ENCODE measurements at regions not wholly inside any gene's neighbourhood (a gene's known extent, or its start where the extent isn't known, plus 50 kb on each side); places are given as distances from the start of the nearest gene placed in this dataset.
"Not testable (repeated sequence)": the region's sequence is repeated elsewhere in the genome, so short reads cannot be mapped to it uniquely, and the experiment has no call there.

DNA sequence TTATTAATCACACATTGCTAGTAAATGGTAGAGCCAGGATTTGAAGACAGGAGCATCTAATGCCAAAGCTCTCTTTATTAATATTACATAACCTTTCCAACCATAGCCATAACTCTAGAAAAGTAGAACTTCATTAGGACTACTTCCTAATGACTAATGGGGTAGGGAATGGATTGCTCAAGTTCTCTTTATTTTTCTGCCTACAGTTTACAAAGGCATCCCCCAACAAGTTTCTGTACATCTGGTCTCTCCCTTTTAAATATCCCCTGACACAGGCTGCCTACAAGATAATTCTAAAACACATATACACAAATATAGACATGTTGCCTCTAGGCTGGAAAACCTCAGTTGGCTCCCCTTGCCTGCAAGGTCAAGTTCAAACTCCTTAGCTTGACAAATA lies 534.9 kb downstream of the SOX6 start:
- DNase-seq: no peak

- no peak for DNase-seq
Measured at GRCh38 chr11:15824060-15824459, 532.3 kb downstream of the SOX6 start.

DNA sequence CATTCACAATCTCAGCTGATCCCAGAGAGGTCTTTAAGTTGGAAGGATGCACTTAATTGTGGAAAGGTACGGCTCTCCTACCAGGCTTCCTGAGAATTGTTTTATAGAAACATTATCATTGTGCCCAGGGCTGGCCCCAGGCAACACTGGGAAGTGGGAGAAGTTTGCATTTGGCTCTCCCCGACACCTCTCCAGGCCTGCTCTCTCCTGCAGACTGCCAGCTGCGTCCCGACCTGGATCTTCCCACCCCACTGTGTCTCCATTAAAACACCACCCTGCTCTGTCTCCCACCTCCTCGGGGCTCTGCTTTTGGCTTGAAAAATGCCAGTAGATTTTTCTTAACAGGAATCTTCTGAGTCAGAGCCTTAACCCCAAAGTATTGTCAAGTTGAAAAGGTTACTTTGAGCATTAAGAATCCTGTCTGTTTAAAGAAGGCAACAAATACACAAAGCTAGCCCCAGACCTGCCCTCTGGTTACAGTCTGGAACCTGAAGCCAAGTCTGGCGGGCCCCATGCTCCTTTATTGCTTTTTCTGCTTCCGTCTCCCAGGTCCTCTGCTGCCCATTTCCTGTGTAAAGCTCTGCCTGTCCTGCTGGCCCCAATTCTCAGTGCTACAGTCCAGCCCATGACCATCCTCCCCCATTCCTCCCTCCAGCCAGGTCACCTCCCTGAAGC lies 530.2 kb downstream of the SOX6 start:
- no peak for DNase-seq

- no peak for DNase-seq
Measured at GRCh38 chr11:15826826-15827225, 529.5 kb downstream of the SOX6 start.

DNA sequence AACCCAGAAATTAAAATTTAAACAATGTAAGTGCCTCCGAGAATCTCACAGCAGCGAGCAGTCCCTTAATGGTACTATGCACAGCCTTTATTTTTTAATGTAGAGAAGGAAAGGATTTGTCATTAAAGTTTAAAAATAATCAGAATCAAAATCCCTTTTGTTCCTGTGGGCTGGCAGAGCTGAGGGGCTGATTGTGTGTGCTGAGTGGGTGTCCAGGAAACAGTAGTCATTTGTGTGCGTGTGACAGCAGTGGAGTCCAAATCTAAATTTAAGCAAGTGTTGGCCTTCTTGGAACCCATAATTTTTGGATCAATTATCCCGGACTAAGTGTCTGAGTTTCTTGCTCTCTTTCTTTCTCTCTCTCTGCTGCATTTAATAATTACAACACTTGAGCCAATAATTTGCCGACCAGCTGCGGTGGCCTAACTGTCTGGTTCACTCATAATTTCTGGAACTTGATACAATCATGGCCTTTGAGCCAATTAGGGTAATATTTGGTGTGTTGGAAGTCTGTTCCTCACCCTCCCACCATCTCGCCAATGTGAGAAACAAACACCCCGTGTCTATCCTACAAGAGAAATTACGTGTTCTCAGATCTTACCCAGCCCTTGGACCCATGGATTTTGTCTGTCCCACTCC lies 528.0 kb downstream of the SOX6 start:
- no peak for DNase-seq

- DNase-seq: no peak
Measured at GRCh38 chr11:15829312-15829711, 527.0 kb downstream of the SOX6 start.

DNA sequence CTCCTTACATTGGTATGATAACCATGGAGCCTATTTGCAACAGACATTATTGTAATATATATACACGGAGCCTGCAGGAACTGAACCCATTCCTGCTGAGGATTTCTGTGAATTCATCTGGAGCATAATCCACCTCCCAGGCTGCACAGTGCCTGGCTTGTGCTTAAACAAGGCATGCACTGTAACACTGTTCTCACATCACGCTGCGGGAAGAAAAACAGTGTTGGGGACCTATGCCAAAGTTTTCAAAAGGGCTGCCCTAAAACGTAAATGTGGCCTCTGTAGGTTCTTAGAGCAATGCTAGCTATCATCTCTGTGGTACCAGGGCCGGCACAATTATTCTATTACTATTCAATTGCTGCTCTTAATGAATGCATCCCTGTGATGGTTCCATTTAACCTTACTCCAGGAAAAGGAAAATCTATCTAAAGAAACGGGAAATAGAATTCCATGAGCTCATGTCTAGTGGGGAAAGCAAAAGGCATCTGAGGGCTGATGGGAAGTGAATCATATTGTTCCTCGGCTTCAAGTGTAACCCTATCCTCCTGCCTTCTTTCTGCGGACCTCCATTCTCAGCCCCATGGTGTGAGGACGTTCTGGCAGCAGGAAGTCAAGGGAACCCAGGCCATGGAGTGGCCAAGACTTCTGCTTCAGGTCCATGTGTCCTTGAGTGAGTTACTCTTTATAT lies 525.5 kb downstream of the SOX6 start:
- no peak for DNase-seq

DNA sequence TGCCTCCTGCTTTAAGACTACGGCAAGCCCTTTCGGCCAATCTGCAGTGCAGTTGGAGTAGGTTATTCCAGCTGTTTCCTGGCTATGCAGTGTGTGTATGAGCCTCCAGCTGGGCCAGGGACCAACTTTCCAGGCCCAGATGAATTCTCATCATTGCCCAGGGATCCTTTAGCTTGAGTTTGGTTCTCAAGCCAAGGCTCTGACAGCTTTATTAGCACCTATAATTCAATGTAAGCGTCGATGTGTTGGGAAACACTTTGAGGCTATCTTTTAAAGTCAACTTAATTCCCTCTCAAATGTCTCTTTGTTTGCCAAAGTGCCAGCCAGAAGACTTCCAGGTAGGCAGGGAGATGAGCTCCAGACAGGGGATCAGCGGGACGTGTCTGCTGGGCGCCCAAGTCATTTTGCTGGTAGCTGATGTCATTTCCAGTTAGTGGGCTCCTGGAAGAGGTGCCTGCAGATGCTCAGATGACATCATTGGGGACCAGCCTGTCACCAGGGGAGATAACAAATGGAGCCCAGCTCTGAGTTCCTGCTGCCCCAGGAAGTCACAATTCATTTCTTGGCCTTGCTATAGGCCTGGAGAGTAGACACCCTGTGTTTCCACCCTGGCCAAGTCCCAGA lies 520.4 kb downstream of the SOX6 start:
- DNase-seq: no peak

DNA sequence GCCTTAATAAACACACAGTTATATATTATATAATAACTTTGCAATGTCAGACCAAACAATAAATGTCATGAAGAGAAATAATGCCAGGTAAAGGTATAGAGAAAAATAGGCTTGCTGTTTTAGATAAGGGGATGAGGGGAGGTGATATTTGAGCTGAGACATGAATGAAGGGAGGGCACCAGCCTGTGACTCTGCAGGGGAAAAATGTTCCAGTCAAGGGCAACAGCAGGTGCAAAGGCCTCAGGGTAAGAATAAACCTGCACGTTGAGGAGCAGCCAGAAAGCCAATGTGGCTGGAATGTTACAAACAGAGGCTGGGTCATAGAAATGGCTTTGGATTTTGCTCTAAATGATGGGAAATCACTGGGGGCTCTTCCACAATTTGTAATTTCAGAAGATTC lies 519.6 kb downstream of the SOX6 start:
- no peak for DNase-seq

GRCh38 chr11:15837901-15838489 lies 518.4 kb downstream of the SOX6 start:
- no peak for DNase-seq

DNA sequence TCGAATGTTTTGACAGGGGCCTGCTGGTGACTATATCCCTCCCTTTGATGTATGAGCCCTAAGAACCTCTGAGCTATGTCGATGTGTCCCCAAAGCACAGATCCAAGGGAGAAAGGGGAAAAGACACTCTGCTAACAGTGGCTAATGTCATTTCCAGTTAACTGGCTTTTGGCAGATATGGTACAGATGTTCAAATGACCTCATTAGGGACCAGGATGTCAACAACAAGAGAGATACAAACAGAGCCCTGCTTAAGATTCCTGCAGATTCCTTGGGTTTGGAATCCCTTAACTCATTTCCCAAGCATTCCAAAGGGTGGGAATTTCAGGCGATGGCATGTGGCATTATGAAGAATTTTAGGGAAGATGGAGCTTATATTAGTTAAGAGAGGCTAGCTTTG lies 517.3 kb downstream of the SOX6 start:
- DNase-seq: no peak

GRCh38 chr11:15840966-15841365 lies 515.4 kb downstream of the SOX6 start:
- DNase-seq: no peak

DNA sequence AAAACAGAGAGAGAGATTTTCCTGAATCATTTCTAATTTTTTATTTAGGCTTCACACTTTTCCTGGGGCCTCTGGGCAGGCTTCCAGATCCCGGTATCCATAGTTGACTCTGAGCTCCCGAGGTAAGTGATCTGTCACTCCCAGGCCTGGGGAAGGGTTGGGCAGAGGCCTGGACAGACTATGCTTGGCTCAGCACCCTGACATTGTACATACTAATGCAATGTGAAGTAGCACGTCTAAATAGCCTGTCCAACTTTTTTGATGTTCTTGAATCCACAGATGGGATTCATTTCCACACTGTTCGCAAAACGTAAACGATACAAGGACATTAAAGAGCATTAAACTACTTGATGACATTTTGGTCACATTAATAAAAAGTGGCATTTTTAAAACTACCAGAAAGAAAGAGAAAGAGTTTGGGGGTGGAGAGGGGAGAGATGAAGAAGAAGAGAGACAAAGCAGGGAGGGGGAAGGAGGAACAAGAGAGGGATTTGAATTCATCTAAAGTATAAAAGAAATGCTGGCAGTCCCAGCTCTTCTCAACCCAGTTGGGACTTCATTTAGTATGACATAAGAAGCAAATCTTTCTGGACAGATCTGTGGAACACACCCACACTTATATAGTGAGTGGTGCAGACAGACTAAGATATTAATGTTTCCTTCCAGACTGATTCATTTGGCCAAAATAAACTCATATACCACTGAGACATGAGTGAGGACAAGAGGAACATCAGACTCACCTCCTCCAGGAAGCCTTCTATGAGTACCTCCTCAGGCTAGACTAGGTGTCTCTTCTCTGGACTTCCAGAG lies 514.2 kb downstream of the SOX6 start:
- DNase-seq: no peak

DNA sequence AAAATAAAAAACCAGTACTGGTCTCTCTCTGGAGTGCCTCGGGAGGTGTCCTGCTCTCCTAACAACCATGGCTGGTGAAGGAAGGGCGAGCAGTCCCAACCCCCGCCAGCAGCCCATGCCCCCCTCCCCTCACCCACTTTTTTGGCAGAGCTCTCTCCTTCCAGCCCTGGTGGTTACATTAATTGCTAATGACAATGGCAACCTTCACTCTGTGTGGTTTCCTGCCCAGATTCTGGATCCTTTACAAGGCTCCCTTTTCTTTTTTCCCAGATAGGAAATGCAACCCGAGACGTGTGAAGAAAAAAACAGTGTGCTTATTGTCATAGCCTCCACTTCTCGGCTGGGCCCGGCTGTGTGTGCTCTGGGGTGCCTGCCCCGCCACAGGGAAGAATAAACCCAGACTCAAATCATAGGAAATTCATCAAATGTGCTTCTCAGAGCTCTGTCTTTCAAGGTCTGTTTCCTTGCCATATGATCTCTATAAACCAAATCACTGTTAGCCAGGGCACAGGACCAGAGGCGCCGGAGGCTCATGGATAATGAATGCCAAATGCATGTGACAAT lies 513.0 kb downstream of the SOX6 start:
- DNase-seq: no peak

- no peak for DNase-seq
Measured at GRCh38 chr11:15845261-15845660, 511.1 kb downstream of the SOX6 start.

GRCh38 chr11:15848631-15849168 lies 507.6 kb downstream of the SOX6 start:
- no peak for DNase-seq

DNA sequence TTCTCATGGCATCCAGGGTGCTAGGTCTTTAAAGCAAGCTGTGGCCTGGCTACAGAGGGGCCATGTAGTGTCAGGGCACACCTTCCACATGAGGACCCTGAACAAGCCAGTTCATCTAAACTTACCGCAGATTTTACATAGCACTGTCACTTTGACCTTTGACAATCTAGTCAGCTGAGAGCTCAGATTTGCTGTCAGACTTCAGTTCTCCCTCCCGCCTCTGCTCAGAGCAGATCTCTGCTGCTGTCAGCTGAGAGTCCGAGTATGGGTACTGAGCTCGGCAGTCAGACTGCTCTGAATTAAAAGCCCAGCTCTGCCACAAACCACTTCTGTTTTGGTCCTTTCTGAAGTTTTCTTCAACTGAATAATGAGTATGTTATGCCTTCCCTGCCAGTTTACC lies 507.1 kb downstream of the SOX6 start:
- no peak for DNase-seq

GRCh38 chr11:15850335-15850734 lies 506.0 kb downstream of the SOX6 start:
- not testable (repeated sequence) for DNase-seq

DNA sequence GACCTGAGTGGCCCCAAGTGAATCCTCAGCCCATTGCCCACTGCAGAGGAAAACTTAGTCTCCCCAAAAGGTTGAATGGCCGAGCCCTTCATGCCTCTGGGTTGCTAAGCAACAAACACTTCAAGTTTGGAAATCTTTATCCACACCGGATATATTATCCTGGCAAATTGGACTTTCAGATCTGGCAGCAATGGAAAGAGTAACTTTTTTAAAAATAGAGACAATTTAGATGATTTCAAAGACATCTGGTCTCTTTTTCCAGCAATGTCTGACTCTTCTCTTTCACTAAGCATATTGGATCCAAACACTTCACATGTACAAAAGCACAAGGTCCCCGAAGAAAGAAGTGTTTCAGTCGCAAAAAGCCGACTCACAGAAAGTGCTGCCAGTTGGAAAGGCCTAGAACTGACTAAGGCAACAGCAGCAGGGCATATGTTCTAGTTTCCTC lies 505.3 kb downstream of the SOX6 start:
- no peak for DNase-seq

DNA sequence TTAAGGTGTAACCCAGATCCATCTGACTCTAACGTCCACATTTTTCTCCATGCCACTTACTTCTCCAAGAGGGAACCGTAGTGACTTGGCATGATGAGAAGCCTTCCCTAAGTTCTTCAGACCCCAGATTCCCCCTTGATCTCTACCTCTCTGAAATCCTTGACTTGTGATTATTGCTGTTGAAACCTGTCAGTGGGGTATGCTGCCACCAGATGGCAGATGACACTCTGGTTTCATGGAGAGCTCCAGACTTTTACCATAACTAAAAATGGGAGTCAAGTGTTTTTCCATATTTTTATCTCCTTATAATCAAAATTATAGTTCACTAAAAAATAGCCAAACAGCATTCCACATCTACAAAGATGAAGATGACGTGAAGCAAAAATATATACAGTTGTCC lies 504.2 kb downstream of the SOX6 start:
- DNase-seq: no peak

DNA sequence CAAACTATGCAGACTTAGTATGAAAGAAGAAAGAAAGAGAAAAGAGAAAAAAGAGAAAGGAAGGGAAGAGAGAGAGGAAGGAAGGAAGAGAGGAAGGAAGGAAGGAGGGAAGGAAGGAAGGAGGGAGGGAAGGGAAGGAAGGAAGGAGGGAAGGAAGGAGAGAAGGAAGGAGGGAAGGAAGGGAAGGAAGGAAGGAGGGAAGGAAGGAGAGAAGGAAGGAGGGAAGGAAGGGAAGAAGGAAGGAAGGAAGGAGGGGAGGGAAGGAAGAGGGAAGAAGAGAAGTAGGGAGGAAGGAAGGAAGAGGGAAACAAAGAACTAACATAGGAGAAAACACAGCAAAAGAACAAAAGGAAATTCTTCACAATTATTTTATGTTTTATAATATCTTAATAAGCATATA lies 502.1 kb downstream of the SOX6 start:
- DNase-seq: no peak

DNA sequence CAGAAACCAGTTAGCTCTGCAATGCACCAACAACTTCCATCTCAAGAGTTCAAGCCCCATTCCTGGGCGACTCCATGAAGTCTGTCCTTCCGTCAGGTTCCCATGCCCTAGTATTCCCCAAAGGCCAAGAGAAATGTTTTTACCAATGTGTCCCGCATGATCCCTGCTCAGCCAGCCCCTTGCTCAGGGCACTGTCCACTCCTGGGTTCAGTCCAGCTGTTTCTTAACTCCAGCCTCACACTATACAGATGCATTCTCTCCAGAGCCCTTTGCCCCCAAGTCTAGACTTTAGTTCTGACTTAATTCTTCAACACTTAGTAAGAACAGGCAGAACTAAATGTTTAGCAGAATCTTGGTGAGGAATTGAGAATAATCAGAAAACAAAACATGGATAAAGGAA lies 497.5 kb downstream of the SOX6 start:
- no peak for DNase-seq

Measured in activated gamma-delta T cell (primary cell).